NCI-H345 treated with DMSO at 0.1 percent for 48 hours (cell line): ENCODE measurements at regions not wholly inside any gene's neighbourhood (a gene's known extent, or its start where the extent isn't known, plus 50 kb on each side); places are given as distances from the start of the nearest gene placed in this dataset.

Experiments used
- DNase-seq: peaks from one replicate; lab custom pipeline; 2025; ENCODE audit not compliant: unreplicated experiment; lab: John Stamatoyannopoulos, UW

GRCh38 chr3:19725000-19725399 lies 209.0 kb downstream of the EFHB start:
- DNase-seq = no peak

- DNase-seq = no peak
These were observed 216.3 kb downstream of the EFHB start for GRCh38 chr3:19717736-19718135.

- DNase-seq = no peak
These were observed 222.7 kb downstream of the EFHB start for GRCh38 chr3:19711160-19711782.

- no peak for DNase-seq
These were observed 231.5 kb downstream of the EFHB start for GRCh38 chr3:19702416-19703078.

GRCh38 chr3:19688767-19689166 lies 245.2 kb downstream of the EFHB start:
- DNase-seq = no peak

- DNase-seq = no peak
These were observed 265.9 kb downstream of the EFHB start for GRCh38 chr3:19668163-19668562.

- no peak for DNase-seq
These were observed 271.5 kb downstream of the EFHB start for GRCh38 chr3:19662486-19662885.

- no peak for DNase-seq
These were observed 281.7 kb downstream of the EFHB start for GRCh38 chr3:19652336-19652735.

- no peak for DNase-seq
These were observed 288.9 kb downstream of the EFHB start for GRCh38 chr3:19645093-19645492.

GRCh38 chr3:19644405-19644804 lies 289.6 kb downstream of the EFHB start:
- no peak for DNase-seq

GRCh38 chr3:19641408-19641807 lies 292.6 kb downstream of the EFHB start:
- DNase-seq = no peak

- no peak for DNase-seq
These were observed 301.6 kb downstream of the EFHB start for GRCh38 chr3:19632099-19633074.

GRCh38 chr3:19598870-19599269 lies 335.1 kb downstream of the EFHB start:
- DNase-seq = no peak

GRCh38 chr3:19596408-19596807 lies 337.6 kb downstream of the EFHB start:
- no peak for DNase-seq

- DNase-seq = no peak
These were observed 338.1 kb downstream of the EFHB start for GRCh38 chr3:19595884-19596283.
